ENCODE measurements at regions not wholly inside any gene's neighbourhood (a gene's known extent, or its start where the extent isn't known, plus 50 kb on each side); places are given as distances from the start of the nearest gene placed in this dataset.

- ATAC-seq, result no peak
These were observed 255.1 kb downstream of the C4orf33 start for GRCh38 chr4:129350834-129351721.

- no peak for ATAC-seq
These were observed 256.5 kb downstream of the C4orf33 start for GRCh38 chr4:129352480-129352879.

- ATAC-seq, result no peak
These were observed 257.5 kb downstream of the C4orf33 start for GRCh38 chr4:129353490-129353889.

- ATAC-seq, result no peak
These were observed 259.1 kb downstream of the C4orf33 start for GRCh38 chr4:129355031-129355430.

- no peak for ATAC-seq
These were observed 259.6 kb downstream of the C4orf33 start for GRCh38 chr4:129355516-129355915.

GRCh38 chr4:129358571-129358970 is 262.6 kb downstream of the C4orf33 start:
- no peak for ATAC-seq

GRCh38 chr4:129359461-129359860 is 263.5 kb downstream of the C4orf33 start:
- ATAC-seq, result no peak

- ATAC-seq, result no peak
These were observed 266.8 kb downstream of the C4orf33 start for GRCh38 chr4:129362691-129363274.

- ATAC-seq, result no peak
These were observed 268.9 kb downstream of the C4orf33 start for GRCh38 chr4:129364747-129365452.

GRCh38 chr4:129369361-129370010 is 273.5 kb downstream of the C4orf33 start:
- ATAC-seq, result no peak

GRCh38 chr4:129371065-129371464 is 275.1 kb downstream of the C4orf33 start:
- ATAC-seq, result no peak

- ATAC-seq, result no peak
These were observed 276.0 kb downstream of the C4orf33 start for GRCh38 chr4:129371926-129372325.

- no peak for ATAC-seq
These were observed 281.3 kb downstream of the C4orf33 start for GRCh38 chr4:129377131-129377845.

- no peak for ATAC-seq
These were observed 282.4 kb downstream of the C4orf33 start for GRCh38 chr4:129378364-129378763.

GRCh38 chr4:129379429-129379828 is 283.5 kb downstream of the C4orf33 start:
- no peak for ATAC-seq

GRCh38 chr4:129384974-129385373 is 289.0 kb downstream of the C4orf33 start:
- ATAC-seq, result no peak

- ATAC-seq, result no peak
These were observed 291.7 kb downstream of the C4orf33 start for GRCh38 chr4:129387666-129388065.

- no peak for ATAC-seq
These were observed 298.0 kb downstream of the C4orf33 start for GRCh38 chr4:129393976-129394375.

- ATAC-seq, result no peak
These were observed 298.7 kb downstream of the C4orf33 start for GRCh38 chr4:129394635-129395034.

- ATAC-seq, result no peak
These were observed 307.9 kb downstream of the C4orf33 start for GRCh38 chr4:129403848-129404247.

- ATAC-seq, result no peak
These were observed 314.2 kb downstream of the C4orf33 start for GRCh38 chr4:129410115-129410514.

- ATAC-seq, result no peak
These were observed 319.1 kb downstream of the C4orf33 start for GRCh38 chr4:129415004-129415403.
